ENCODE measurements at regions not wholly inside any gene's neighbourhood (a gene's known extent, or its start where the extent isn't known, plus 50 kb on each side); places are given as distances from the start of the nearest gene placed in this dataset.

DNA sequence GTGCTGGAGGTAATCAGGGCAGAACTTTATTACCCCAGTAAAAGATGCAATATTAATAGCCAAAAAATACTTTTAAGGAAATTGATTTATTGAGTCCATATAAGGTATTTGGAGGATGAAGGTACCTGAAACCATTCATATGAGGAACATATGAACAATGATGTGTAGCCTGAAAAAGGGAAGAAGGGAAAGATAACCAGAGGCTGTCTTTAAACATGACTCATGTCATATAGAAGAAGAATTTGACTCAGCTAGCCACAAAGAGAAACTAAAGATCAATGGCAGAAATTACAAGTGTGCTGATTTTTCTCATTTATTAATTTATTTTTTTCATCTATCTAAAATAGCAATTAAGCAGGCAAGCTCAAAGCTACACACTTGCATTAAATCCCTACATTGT lies 136.2 kb upstream of the DUSP10 start:
- Histone ChIP-seq H3K4me1 (replicated peaks; ENCODE audit: insufficient read depth) (no peaks in the 10 kb centered on the region), H3F3A (ENCODE audit: insufficient read depth, low read depth) (no peaks in the 10 kb centered on the region), H3K9me3 (ENCODE audit: insufficient read depth, low read depth) (no peaks in the 10 kb centered on the region), H3K9me2 (ENCODE audit: insufficient read depth) (no peaks in the 10 kb centered on the region), H3K27me3 (ENCODE audit: insufficient read depth, low read depth) (no peaks in the 10 kb centered on the region), H4K20me1 (ENCODE audit: insufficient read depth) (no peaks in the 10 kb centered on the region), H2AFZ (no peak overlapping the region), H3K79me2 (ENCODE audit: low read depth) (no peaks in the 10 kb centered on the region), H3K27ac (no peak overlapping the region), H3K4me2 (no peak overlapping the region), H3K36me3 (ENCODE audit: low read depth) (no peaks in the 10 kb centered on the region), H3K4me3 (no peak overlapping the region)
- TF ChIP-seq, protein P1, sequence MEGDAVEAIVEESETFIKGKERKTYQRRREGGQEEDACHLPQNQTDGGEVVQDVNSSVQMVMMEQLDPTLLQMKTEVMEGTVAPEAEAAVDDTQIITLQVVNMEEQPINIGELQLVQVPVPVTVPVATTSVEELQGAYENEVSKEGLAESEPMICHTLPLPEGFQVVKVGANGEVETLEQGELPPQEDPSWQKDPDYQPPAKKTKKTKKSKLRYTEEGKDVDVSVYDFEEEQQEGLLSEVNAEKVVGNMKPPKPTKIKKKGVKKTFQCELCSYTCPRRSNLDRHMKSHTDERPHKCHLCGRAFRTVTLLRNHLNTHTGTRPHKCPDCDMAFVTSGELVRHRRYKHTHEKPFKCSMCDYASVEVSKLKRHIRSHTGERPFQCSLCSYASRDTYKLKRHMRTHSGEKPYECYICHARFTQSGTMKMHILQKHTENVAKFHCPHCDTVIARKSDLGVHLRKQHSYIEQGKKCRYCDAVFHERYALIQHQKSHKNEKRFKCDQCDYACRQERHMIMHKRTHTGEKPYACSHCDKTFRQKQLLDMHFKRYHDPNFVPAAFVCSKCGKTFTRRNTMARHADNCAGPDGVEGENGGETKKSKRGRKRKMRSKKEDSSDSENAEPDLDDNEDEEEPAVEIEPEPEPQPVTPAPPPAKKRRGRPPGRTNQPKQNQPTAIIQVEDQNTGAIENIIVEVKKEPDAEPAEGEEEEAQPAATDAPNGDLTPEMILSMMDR (conservative IDR thresholded peaks at IDR 0.05) = no peak
- TF ChIP-seq EZH2 (IDR thresholded peaks at IDR 0.05; ENCODE audit: low read depth) = no peak
- no peak for DNase-seq
- intact Hi-C loops (cut with micrococcal nuclease; ENCODE audit: unreplicated experiment) = no loop called here
- ChIA-PET CTCF (no interaction called here), POLR2A (ENCODE audit: unreplicated experiment) (no interaction called here)
- no TSS peak for BruUV-seq (replicated peaks)

DNA sequence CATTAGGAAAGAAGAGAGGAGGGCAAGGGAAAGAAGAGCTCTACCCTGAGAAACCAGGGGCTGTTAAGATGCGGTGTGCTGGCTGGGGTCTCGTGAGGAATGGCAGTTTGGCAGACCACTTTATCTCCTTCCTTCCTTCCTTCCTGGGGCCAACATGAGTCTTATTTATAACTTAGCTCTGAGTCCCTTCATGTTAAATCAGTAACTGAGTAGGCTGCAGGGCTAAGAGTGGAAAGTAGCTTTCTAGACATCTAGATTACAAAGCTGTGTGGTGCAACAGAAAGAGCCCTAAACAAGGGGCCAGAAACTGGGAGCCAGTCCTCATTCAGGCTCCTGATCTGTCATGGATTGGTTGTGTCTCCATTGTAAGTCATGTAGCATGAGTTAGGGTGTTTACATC lies 135.4 kb upstream of the DUSP10 start:
- no peak for DNase-seq
- no TSS peak for BruUV-seq (replicated peaks)
- no peaks in the 10 kb centered on the region for H3F3A ChIP-seq (ENCODE audit: insufficient read depth, low read depth)
- H3K36me3 ChIP-seq (ENCODE audit: low read depth) = no peaks in the 10 kb centered on the region
- no peak overlapping the region for H3K4me2 ChIP-seq
- intact Hi-C loops (cut with micrococcal nuclease; ENCODE audit: unreplicated experiment) = no loop called here
- ChIA-PET CTCF (no interaction called here), POLR2A (ENCODE audit: unreplicated experiment) (no interaction called here)
- H4K20me1 ChIP-seq (ENCODE audit: insufficient read depth) = no peaks in the 10 kb centered on the region
- H3K4me1 ChIP-seq (replicated peaks; ENCODE audit: insufficient read depth) = no peaks in the 10 kb centered on the region
- no peak overlapping the region for H3K4me3 ChIP-seq
- H3K27me3 ChIP-seq (ENCODE audit: insufficient read depth, low read depth) = no peaks in the 10 kb centered on the region
- H3K79me2 ChIP-seq (ENCODE audit: low read depth) = no peaks in the 10 kb centered on the region
- H3K9me3 ChIP-seq (ENCODE audit: insufficient read depth, low read depth) = no peaks in the 10 kb centered on the region
- TF ChIP-seq, protein P1 (conservative IDR thresholded peaks at IDR 0.05) = no peak
- TF ChIP-seq EZH2 (IDR thresholded peaks at IDR 0.05; ENCODE audit: low read depth) = no peak
- no peak overlapping the region for H2AFZ ChIP-seq
- no peak overlapping the region for H3K27ac ChIP-seq
- no peaks in the 10 kb centered on the region for H3K9me2 ChIP-seq (ENCODE audit: insufficient read depth)

DNA sequence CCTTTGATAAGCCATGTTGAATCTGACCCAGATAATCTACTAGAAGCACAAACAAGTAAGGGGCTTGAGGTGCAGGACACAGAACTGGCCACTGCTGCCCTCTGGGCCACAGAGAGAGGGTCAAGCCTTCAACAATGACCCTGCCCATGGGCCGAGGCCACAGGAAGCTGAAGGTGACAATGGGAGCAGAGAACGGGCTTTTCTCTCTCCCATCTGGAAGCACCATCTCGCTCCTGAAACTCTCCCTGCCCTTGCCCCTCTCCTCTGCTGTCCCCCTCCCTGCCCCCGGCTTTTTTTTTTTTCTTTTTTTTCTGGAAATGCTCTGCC lies 133.1 kb upstream of the DUSP10 start:
- intact Hi-C loops (cut with micrococcal nuclease; ENCODE audit: unreplicated experiment) = no loop called here
- Histone ChIP-seq H3K4me3 (no peak overlapping the region), H3K27me3 (ENCODE audit: insufficient read depth, low read depth) (no peaks in the 10 kb centered on the region), H3K9me2 (ENCODE audit: insufficient read depth) (no peaks in the 10 kb centered on the region), H4K20me1 (ENCODE audit: insufficient read depth) (no peaks in the 10 kb centered on the region), H3K79me2 (ENCODE audit: low read depth) (no peaks in the 10 kb centered on the region), H3K4me2 (no peak overlapping the region), H3K36me3 (ENCODE audit: low read depth) (no peaks in the 10 kb centered on the region), H3K27ac (no peak overlapping the region), H2AFZ (no peak overlapping the region), H3K9me3 (ENCODE audit: insufficient read depth, low read depth) (no peaks in the 10 kb centered on the region), H3K4me1 (replicated peaks; ENCODE audit: insufficient read depth) (no peaks in the 10 kb centered on the region), H3F3A (ENCODE audit: insufficient read depth, low read depth) (no peaks in the 10 kb centered on the region)
- ChIA-PET CTCF (no interaction called here), POLR2A (ENCODE audit: unreplicated experiment) (interaction anchor here (0.6 kb wide), 1 partner anchor 9 kb away, joined by 3 read pairs; no protein-coding TSS in a partner anchor)
- BruUV-seq (replicated peaks) = no TSS peak
- DNase-seq = no peak
- TF ChIP-seq, protein P1 (conservative IDR thresholded peaks at IDR 0.05) = no peak
- no peak for TF ChIP-seq EZH2 (IDR thresholded peaks at IDR 0.05; ENCODE audit: low read depth)

Measured in PC-9 (cell line).